Stimulated activated naive CD8-positive, alpha-beta T cell treated with anti-CD3 and anti-CD28 coated beads, Interleukin-15, Interleukin-2, amounts not matched to agents 100 ng/mL and 50 ng/mL, for 24 hours (primary cell): ENCODE measurements at regions not wholly inside any gene's neighbourhood (a gene's known extent, or its start where the extent isn't known, plus 50 kb on each side); places are given as distances from the start of the nearest gene placed in this dataset.

Source experiments
- H3K27ac Mint-ChIP-seq: one replicate; pipeline ENCODE4 v1.8.0; 2021; ENCODE audit warnings: mild to moderate bottlenecking, mixed read lengths
- H3K27me3 Mint-ChIP-seq: one replicate; pipeline ENCODE4 v1.8.0; 2021; ENCODE audit warnings: mixed read lengths
- H3K36me3 Mint-ChIP-seq: one replicate; pipeline ENCODE4 v1.8.0; 2021; ENCODE audit warnings: low read depth, mixed read lengths
- H3K4me1 Mint-ChIP-seq: one replicate; pipeline ENCODE4 v1.8.0; 2021; ENCODE audit warnings: low read depth, mixed read lengths
- H3K4me3 Mint-ChIP-seq: one replicate; pipeline ENCODE4 v1.8.0; 2021; ENCODE audit warnings: mild to moderate bottlenecking, mixed read lengths
- H3K9me3 Mint-ChIP-seq: one replicate; pipeline ENCODE4 v1.8.0; 2021; ENCODE audit warnings: mixed read lengths

- Mint-ChIP-seq H3K27me3 (peaks cover 9% of the 10 kb centered on the region), H3K27ac (no peak overlapping the region), H3K9me3 (no peaks in the 10 kb centered on the region), H3K4me1 (no peaks in the 10 kb centered on the region), H3K36me3 (no peaks in the 10 kb centered on the region), H3K4me3 (no peak overlapping the region)
Observed at GRCh38 chr20:63057171-63058117, 50.7 kb upstream of the BHLHE23 start.

GRCh38 chr20:63056236-63057170 lies 49.7 kb upstream of the BHLHE23 start:
- Mint-ChIP-seq H3K36me3 (no peaks in the 10 kb centered on the region), H3K27me3 (peaks cover 9% of the 10 kb centered on the region), H3K9me3 (no peaks in the 10 kb centered on the region), H3K27ac (no peak overlapping the region), H3K4me1 (no peaks in the 10 kb centered on the region), H3K4me3 (no peak overlapping the region)
